Kasumi-1 (cell line): ENCODE measurements at regions not wholly inside any gene's neighbourhood (a gene's known extent, or its start where the extent isn't known, plus 50 kb on each side); places are given as distances from the start of the nearest gene placed in this dataset.
"Not testable (repeated sequence)": the region's sequence is repeated elsewhere in the genome, so short reads cannot be mapped to it uniquely, and the experiment has no call there.

ENCODE experiments used
- DNase-seq, 2 experiments: peaks; one replicate each; lab custom pipeline; 2025; lab: John Stamatoyannopoulos, UW

- no peak for DNase-seq
These were observed 351.3 kb downstream of the SOX9 start for GRCh38 chr17:72472106-72472505.

DNA sequence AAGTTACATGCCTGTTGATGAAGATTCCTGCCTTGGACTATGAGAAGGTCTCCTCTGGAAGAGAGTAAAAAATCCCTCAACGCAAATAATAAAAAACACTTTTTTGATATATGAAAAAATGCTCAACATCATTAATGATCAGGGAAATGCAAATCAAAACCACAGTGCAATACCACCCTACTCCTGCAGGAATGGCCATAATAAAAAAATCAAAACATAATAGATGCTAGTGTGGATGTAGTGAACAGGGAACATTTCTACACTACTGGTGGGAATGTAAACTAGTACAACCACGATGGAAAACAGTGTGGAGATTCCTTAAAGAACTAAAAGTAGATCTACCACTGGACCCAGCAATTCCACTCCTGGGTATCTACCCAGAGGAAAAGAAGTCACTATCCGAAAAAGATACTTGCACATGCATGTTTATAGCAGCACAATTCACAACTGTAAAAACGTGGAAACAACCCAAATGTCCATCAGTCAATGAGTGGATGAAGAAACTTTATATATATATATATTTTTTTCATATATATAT lies 352.1 kb downstream of the SOX9 start:
- DNase-seq, result not testable (repeated sequence)

- DNase-seq, result no peak
These were observed 353.4 kb downstream of the SOX9 start for GRCh38 chr17:72474243-72474642.

GRCh38 chr17:72474719-72475477 lies 354.1 kb downstream of the SOX9 start:
- DNase-seq, result no peak

- no peak for DNase-seq
These were observed 355.3 kb downstream of the SOX9 start for GRCh38 chr17:72476134-72476533.

DNA sequence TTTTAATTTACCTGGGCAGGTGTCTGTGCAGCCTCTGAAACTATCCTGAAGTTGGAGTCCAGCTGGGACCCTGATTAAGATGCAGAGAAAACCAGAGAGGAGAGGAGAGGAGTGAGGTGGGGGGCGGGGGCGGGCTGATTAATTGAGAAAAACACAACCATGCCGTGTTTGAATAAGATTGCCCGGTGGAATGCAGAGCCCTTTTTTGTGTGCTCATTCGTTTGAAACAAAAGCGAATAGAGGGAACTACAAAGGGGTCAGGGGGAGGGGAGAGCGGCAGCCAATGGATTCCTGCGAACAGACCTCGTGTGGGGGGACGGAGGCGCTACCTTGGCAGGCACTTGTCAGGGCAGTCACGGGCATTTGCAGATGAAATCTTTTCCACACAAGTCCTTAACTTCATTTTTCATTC lies 355.8 kb downstream of the SOX9 start:
- no peak for DNase-seq

- DNase-seq, result no peak
These were observed 356.7 kb downstream of the SOX9 start for GRCh38 chr17:72477491-72477890.

DNA sequence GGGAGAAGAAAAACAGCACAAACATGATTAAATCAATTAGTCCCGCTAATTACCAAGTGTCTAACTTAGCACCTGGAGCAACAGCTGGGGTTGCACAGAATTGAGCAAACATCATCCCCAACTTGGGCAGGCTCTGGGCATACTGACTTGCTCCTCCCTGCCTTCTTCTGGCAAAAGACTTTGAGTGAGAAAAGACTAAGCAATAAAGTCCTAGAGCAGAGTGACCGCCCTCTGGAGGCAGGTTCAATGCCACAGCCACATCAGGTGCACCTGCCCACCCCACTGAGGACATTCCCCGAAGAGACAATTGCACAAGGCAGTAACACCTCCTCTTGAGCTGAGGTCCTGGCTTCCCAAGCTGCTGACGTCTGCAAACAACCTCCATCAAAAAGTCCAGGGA lies 358.3 kb downstream of the SOX9 start:
- no peak for DNase-seq

GRCh38 chr17:72481572-72481971 lies 360.8 kb downstream of the SOX9 start:
- DNase-seq, result no peak

- no peak for DNase-seq
These were observed 364.8 kb downstream of the SOX9 start for GRCh38 chr17:72485596-72485995.

DNA sequence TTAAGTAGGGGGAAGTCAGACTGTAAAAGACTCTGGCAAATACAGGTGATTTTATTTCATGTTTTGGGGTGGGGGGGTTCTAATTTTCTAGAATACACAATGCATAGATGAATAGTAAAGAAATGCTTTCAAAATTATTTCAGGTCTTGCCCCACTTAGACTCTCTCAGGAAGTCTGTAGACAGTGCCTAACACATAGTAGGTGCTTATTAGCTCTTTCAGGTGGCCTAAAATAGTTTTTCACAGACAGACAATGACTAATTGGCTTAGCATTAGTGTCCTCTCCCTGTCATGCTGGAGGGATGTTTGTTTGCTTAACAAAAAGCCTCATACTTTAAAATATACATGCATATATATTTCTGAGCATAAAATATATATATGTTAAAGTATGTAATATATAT lies 366.0 kb downstream of the SOX9 start:
- no peak for DNase-seq

- no peak for DNase-seq
These were observed 367.1 kb downstream of the SOX9 start for GRCh38 chr17:72487731-72488494.

DNA sequence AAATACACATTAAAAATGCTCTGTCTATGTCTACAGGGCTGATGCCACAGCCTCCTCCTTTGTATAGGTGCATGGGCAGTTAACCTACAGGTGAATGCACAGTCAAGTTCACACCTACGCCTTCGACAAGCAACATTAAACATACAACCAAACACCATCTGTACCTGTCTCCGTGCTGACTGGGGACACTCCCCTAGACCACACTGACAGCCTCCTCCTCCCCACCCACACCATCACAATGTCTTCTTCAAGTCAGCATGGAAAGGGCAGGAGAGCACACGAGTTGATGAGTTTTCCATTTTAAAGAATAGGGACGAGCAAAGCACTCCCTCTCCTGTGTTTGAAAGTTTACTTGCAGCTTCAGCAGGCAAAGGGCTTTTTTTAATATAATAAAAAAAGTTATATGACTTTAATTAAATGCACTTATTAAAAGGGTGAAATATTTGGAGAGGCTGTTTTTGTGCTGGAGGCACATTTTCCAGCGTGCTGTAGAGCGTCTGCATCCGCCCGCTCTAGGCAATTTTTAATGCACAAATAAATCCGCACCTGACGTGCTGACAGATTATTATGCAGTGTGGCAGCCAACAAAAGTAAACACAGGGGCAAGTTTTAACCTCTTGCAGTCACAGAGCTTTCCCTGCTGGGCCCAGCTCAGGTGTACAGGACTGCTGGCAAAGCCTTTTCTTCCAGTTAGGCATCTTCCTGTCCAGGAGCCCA lies 367.9 kb downstream of the SOX9 start:
- no peak for DNase-seq

DNA sequence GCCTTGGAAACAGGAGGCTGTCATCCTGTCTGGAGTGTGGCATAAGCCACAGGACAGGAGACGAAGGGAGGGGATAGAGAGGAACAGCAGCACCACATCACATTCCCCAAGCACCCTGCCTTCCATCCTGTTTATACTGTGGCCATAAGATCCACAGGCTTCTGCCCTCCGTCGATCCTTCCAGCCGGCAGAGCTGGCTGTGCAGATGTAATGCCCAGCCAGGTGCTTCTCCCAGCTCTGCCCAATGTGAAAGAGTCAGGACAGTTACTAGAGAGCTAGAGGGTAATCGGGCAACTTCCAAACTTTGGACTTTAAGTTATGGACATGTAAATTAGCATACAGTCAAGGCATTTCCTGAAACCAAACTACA lies 368.4 kb downstream of the SOX9 start:
- no peak for DNase-seq

- DNase-seq, result no peak
These were observed 370.3 kb downstream of the SOX9 start for GRCh38 chr17:72491102-72491501.

DNA sequence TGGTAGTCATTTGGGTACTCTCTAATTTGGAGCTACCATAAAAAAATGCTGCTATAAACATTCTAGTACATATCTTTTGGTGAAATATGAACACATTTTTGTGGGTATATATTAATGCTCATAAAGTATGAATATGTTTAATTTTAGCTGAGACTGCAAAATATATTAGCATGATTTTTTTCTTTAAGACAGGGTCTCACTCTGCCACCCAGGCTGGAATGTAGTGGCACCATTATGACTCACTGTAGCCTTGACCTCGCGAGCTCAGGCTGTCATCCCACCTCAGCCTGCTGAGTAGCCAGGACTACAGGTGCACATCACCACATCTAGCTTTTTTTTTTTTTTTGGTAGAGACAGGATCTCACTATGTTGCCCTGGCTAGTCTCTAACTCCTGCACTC lies 371.7 kb downstream of the SOX9 start:
- no peak for DNase-seq

- no peak for DNase-seq
These were observed 372.1 kb downstream of the SOX9 start for GRCh38 chr17:72492941-72493340.

GRCh38 chr17:72494566-72494965 lies 373.7 kb downstream of the SOX9 start:
- no peak for DNase-seq

DNA sequence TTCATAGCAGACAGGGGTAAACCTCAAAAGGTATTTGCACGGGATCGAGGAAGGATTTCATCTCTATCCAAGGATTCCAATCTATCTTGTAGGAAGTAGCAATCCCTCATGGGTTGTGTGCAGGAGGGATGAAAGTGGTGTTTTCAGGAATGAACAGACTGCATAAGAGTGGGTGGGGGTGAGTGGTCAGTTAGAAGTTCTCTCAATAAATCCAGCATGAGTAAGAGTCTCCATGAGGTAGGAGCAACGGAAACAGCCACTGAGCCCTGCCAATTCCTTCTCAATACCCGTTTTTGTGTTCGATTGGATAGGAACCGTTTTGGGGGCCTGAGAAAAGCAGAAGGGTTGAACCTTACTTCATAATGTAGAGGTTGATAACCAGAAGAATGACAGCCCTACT lies 375.6 kb downstream of the SOX9 start:
- DNase-seq, result no peak

DNA sequence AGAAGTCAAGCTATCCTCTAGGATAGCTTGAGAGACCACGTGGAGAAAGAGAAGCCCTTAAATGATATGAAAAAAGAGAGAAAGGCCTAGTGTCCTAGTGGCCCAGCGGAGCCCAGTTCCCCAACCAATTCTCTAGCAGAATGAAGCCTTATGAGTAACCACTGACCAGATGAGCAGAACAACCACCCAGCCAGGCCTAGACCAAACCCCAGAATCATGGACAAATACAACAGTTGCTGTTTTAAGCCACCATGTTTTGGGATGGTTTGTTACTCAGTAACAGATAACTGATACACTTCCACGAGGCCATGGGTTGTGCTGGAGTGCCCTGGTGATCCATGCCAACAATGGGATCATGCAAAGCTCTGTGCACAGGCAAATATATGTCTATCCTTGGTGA lies 377.1 kb downstream of the SOX9 start:
- no peak for DNase-seq

GRCh38 chr17:72498364-72499210 lies 377.8 kb downstream of the SOX9 start:
- no peak for DNase-seq
